Suprapubic skin (tissue), 4 donors: ENCODE measurements at regions not wholly inside any gene's neighbourhood (a gene's known extent, or its start where the extent isn't known, plus 50 kb on each side); places are given as distances from the start of the nearest gene placed in this dataset.

Experiments
- DNase-seq, 2 donors: peaks; one replicate each; pipeline ENCODE4 v3.0.0-alpha.2; 2019; ENCODE audit warnings: low spot score in 2 of 2
- H3K27ac ChIP-seq: fragments of 200-600 bp; sonication (generic); one replicate; pipeline ENCODE4 v1.5.1; 2019
- H3K27me3 ChIP-seq: fragments of 200-600 bp; sonication (generic); one replicate; pipeline ENCODE4 v1.5.1; 2019
- H3K36me3 ChIP-seq: fragments of 200-600 bp; sonication (generic); one replicate; pipeline ENCODE4 v1.5.1; 2019
- H3K4me1 ChIP-seq: fragments of 200-600 bp; sonication (generic); one replicate; pipeline ENCODE4 v1.5.1; 2019
- H3K4me3 ChIP-seq: fragments of 200-600 bp; sonication (generic); one replicate; pipeline ENCODE4 v1.5.1; 2019; ENCODE audit warnings: mild to moderate bottlenecking
- H3K9me3 ChIP-seq: fragments of 200-600 bp; sonication (generic); one replicate; pipeline ENCODE4 v1.5.1; 2019
- EP300 ChIP-seq: sonication (generic); formaldehyde crosslinking; IDR thresholded peaks from one replicate; pipeline ENCODE4 v1.6.1; 2017; ENCODE audit warnings: antibody characterized with exemption
- POLR2A ChIP-seq, 2 donors: fragments of 450-650 bp; IDR thresholded peaks; one replicate each; pipeline ENCODE4 v1.6.1; 2017; ENCODE audit warnings: antibody characterized with exemption in 2 of 2, mild to moderate bottlenecking in 2 of 2, moderate library complexity in 2 of 2
- POLR2AphosphoS5 ChIP-seq, 3 donors: sonication (generic); formaldehyde crosslinking; IDR thresholded peaks; one replicate each; pipeline ENCODE4 v1.6.1; 2017; ENCODE audit warnings: antibody characterized with exemption in 3 of 3
- WGBS: methylation state at CpG from one replicate; pipeline ENCODE4 v1.1.5; 2018; 5-methylcytosine and 5-hydroxymethylcytosine counted together
- TF ChIP-seq, protein P1 (sequence below), 2 donors: fragments of 200-600 bp in 1 of 2; fragments of 450-650 bp in 1 of 2; sonication (generic) in 1 of 2; IDR thresholded peaks; one replicate each; pipeline ENCODE4 v1.5.1; 2016 to 2019; ENCODE audit warnings: antibody characterized with exemption in 2 of 2, mild to moderate bottlenecking in 1 of 2, moderate library complexity in 1 of 2

DNA sequence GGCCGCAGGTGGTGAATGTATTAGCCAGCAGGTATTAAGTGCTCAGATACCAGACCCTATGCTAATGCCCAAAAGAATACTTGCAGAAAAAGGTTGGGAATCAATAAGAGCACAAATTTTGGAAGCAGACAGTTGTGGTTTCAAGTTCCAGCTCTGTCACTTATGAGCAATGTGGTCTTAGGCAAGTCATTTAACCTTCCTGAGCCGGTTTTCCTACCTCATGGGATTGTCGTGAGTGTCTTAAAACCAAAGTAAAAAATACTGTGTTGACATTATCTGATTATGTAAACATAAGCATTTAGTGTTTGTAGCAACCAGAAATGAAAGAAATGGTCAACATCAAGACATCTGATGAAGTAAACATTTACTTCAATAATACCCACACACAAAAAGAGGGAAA lies 93.0 kb upstream of the CHST9 start:
- no peaks in the 10 kb centered on the region for H3K36me3 ChIP-seq
- no peak overlapping the region for H3K27ac ChIP-seq
- no peak for TF ChIP-seq EP300
- TF ChIP-seq, protein P1, sequence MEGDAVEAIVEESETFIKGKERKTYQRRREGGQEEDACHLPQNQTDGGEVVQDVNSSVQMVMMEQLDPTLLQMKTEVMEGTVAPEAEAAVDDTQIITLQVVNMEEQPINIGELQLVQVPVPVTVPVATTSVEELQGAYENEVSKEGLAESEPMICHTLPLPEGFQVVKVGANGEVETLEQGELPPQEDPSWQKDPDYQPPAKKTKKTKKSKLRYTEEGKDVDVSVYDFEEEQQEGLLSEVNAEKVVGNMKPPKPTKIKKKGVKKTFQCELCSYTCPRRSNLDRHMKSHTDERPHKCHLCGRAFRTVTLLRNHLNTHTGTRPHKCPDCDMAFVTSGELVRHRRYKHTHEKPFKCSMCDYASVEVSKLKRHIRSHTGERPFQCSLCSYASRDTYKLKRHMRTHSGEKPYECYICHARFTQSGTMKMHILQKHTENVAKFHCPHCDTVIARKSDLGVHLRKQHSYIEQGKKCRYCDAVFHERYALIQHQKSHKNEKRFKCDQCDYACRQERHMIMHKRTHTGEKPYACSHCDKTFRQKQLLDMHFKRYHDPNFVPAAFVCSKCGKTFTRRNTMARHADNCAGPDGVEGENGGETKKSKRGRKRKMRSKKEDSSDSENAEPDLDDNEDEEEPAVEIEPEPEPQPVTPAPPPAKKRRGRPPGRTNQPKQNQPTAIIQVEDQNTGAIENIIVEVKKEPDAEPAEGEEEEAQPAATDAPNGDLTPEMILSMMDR (IDR thresholded peaks at IDR 0.05): no peak
- TF ChIP-seq POLR2AphosphoS5 (IDR thresholded peaks at IDR 0.05): no peak
- no peak for TF ChIP-seq POLR2A (IDR thresholded peaks at IDR 0.05)
- no peaks in the 10 kb centered on the region for H3K4me1 ChIP-seq
- H3K9me3 ChIP-seq: no peaks in the 10 kb centered on the region
- WGBS: 84% methylated on average over 3 of the region's 3 CpGs
- no peaks in the 10 kb centered on the region for H3K27me3 ChIP-seq
- no peak for DNase-seq
- no peak overlapping the region for H3K4me3 ChIP-seq

DNA sequence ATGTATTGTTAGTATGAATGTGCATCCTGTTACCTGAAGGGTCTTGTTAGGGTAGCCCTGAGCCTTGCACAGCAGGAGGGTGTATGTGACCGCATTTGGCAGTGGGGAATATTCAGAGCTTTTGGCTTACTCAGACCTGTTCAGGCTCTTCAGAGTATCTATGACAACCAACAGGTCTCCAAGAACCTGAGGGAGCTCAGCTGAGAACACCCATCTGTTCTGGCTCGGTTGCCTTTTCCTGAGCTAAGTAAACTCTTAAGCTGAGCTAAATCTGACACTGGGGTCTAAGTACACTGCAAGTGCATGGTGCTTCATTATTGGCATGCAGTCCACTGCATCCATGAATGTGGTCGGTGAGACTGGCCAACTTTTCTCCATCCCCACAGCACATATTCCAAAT lies 92.4 kb upstream of the CHST9 start:
- no peak for DNase-seq
- Histone ChIP-seq H3K27me3 (no peaks in the 10 kb centered on the region), H3K4me3 (no peak overlapping the region), H3K9me3 (no peaks in the 10 kb centered on the region), H3K36me3 (no peaks in the 10 kb centered on the region), H3K4me1 (no peaks in the 10 kb centered on the region), H3K27ac (no peak overlapping the region)
- WGBS: 73% methylated on average over 3 of the region's 3 CpGs
- TF ChIP-seq EP300: no peak
- TF ChIP-seq POLR2A (IDR thresholded peaks at IDR 0.05): no peak
- no peak for TF ChIP-seq POLR2AphosphoS5 (IDR thresholded peaks at IDR 0.05)
- TF ChIP-seq, protein P1 (IDR thresholded peaks at IDR 0.05): no peak

DNA sequence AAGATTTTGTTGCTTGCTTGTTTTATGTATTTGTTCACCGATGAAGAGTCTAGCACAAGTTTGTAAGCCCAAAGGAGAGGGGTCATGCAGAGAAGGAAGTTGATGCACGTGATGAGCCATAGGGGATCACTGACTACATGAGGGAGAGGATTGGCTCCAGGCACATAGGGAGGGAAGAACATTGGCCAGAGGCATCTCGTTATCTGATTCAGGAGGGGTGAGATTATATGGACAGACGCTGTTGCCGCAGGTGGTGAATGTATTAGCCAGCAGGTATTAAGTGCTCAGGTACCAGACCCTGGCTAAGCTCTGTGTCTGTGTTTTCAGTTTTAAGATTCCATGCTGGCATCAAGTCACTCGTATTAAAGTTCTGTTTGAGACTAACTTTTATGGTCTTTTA lies 91.8 kb upstream of the CHST9 start:
- Histone ChIP-seq H3K27ac (no peak overlapping the region), H3K36me3 (no peaks in the 10 kb centered on the region), H3K9me3 (no peaks in the 10 kb centered on the region), H3K4me3 (no peak overlapping the region), H3K27me3 (no peaks in the 10 kb centered on the region), H3K4me1 (no peaks in the 10 kb centered on the region)
- 75% methylated on average over 6 of the region's 6 CpGs for WGBS
- no peak for DNase-seq
- TF ChIP-seq, protein P1 (IDR thresholded peaks at IDR 0.05): no peak
- TF ChIP-seq POLR2AphosphoS5 (IDR thresholded peaks at IDR 0.05): no peak
- TF ChIP-seq POLR2A (IDR thresholded peaks at IDR 0.05): no peak
- TF ChIP-seq EP300: no peak

DNA sequence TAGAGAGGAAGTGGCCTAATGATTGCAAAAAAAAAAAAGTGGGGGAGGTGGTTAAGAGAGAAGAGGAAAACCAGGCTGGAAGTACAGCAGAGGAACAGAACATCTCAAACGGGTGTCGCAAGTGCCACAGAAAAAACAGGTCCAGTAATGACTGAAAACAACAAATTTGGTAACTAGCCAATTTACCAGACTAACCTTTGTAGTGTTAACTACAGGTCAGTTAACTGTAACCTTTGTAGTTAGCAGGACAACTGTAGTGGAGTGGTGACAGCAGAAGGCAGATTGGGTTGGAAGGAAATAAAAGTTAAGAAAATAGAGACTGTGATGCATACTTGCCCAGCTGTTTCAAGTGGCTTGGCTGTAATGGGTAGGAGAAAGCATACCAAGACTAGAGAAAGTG lies 91.4 kb upstream of the CHST9 start:
- TF ChIP-seq POLR2AphosphoS5 (IDR thresholded peaks at IDR 0.05) (no peak), POLR2A (IDR thresholded peaks at IDR 0.05) (no peak), EP300 (no peak)
- TF ChIP-seq, protein P1 (IDR thresholded peaks at IDR 0.05): no peak
- Histone ChIP-seq H3K4me3 (no peak overlapping the region), H3K9me3 (no peaks in the 10 kb centered on the region), H3K36me3 (no peaks in the 10 kb centered on the region), H3K27me3 (no peaks in the 10 kb centered on the region), H3K27ac (no peak overlapping the region), H3K4me1 (no peaks in the 10 kb centered on the region)
- WGBS: 75% methylated on average over 2 of the region's 2 CpGs
- DNase-seq: no peak

DNA sequence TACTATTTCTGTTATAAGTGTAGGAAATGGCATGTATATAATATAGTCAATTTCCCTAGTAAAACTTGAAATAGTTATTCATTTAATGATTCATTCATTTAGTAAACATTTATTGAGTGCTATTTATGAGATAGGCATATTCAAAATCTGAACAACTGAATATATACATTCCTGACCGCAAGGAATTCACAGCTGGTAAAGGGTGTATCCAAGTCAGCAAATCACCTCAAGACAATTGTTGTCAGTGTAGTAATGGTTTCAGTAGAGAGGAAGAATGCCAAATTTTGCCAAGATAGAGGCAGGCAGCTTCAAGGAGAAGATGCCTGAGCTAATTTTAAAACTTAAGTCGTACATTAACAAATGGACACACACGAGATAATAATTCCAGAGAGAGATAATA lies 89.8 kb upstream of the CHST9 start:
- H3K27me3 ChIP-seq: no peaks in the 10 kb centered on the region
- no peaks in the 10 kb centered on the region for H3K4me1 ChIP-seq
- H3K4me3 ChIP-seq: no peak overlapping the region
- no peak overlapping the region for H3K27ac ChIP-seq
- TF ChIP-seq EP300 (no peak), POLR2A (IDR thresholded peaks at IDR 0.05) (no peak)
- TF ChIP-seq, protein P1 (IDR thresholded peaks at IDR 0.05): no peak
- no peaks in the 10 kb centered on the region for H3K9me3 ChIP-seq
- WGBS: 69% methylated on average over 3 of the region's 3 CpGs
- no peaks in the 10 kb centered on the region for H3K36me3 ChIP-seq
- DNase-seq: no peak
